B cell (primary cell): ENCODE measurements at regions not wholly inside any gene's neighbourhood (a gene's known extent, or its start where the extent isn't known, plus 50 kb on each side); places are given as distances from the start of the nearest gene placed in this dataset.

ENCODE experiments used
- ATAC-seq: fragments of 200-7000 bp; cut with Tn5 transposase; one replicate; pipeline ENCODE4 v1.10.0; 2021; ENCODE audit warnings: low read depth, mild to moderate bottlenecking, moderate number of reproducible peaks, moderate library complexity
- CTCF ChIA-PET: fragments of 350-600 bp; sonication (Branson Sonifier 250); formaldehyde crosslinking; loops from one replicate; lab custom pipeline; 2021; ENCODE audit warnings: antibody characterized with exemption, inconsistent platforms; lab: Charles Lee
- POLR2A ChIA-PET: fragments of 350-600 bp; sonication (Branson Sonifier 250); formaldehyde crosslinking; loops from one replicate; lab custom pipeline; 2021; ENCODE audit warnings: antibody characterized with exemption; lab: Charles Lee
- DNase-seq: peaks from one replicate; pipeline ENCODE4 v3.0.0; 2013
- H2AFZ ChIP-seq: 2 replicates; pipeline ENCODE4 v1.6.1; 2012; ENCODE audit warnings: mild to moderate bottlenecking, low read depth, low read length; ENCODE audit not compliant: insufficient read depth, poor library complexity, severe bottlenecking
- H3K27ac ChIP-seq, 2 donors: 1 replicate in 1 of 2; 2 replicates in 1 of 2; pipeline ENCODE4 v1.5.1; 2012 to 2013; ENCODE audit warnings: low read length in 2 of 2, mild to moderate bottlenecking in 2 of 2, moderate library complexity in 1 of 2
- H3K27me3 ChIP-seq, 4 experiments: fragments of 200-600 bp in 1 of 4; sonication (generic) in 1 of 4; replicated peaks in 1 of 4; 1 replicate in 2 of 4; 2 replicates in 2 of 4; pipeline versions ENCODE4 v1.6.1 to v1.7.0; 2013 to 2016; ENCODE audit warnings: low read length in 3 of 4, mild to moderate bottlenecking in 2 of 4, mixed read lengths in 1 of 4, moderate library complexity in 1 of 4; ENCODE audit not compliant: insufficient read depth in 4 of 4, control insufficient read depth in 3 of 4; ENCODE audit errors: control extremely low read depth in 1 of 4
- H3K36me3 ChIP-seq, 2 experiments: replicated peaks in 1 of 2; 1 replicate in 1 of 2; 2 replicates in 1 of 2; pipeline versions ENCODE4 v1.6.1 to v1.7.1; 2013; ENCODE audit warnings: low read length in 1 of 2; ENCODE audit not compliant: insufficient read depth in 2 of 2, control insufficient read depth in 1 of 2; ENCODE audit errors: control extremely low read depth in 1 of 2, extremely low read depth in 1 of 2
- H3K4me1 ChIP-seq, 2 donors: fragments of 200-600 bp in 1 of 2; sonication (generic) in 1 of 2; 1 replicate in 1 of 2; 2 replicates in 1 of 2; pipeline versions ENCODE4 v1.5.1 to v1.6.1; 2013 to 2017; ENCODE audit warnings: low read length in 2 of 2; ENCODE audit not compliant: control insufficient read depth in 2 of 2, insufficient read depth in 2 of 2
- H3K4me2 ChIP-seq: replicated peaks from 2 replicates; pipeline ENCODE3; 2012; ENCODE audit warnings: mild to moderate bottlenecking, low read depth, low read length; ENCODE audit not compliant: poor library complexity, severe bottlenecking
- H3K4me3 ChIP-seq, 5 experiments: fragments of 200-600 bp in 1 of 5; sonication (generic) in 1 of 5; 1 replicate in 3 of 5; 2 replicates in 2 of 5; pipeline versions ENCODE4 v1.5.1 to v1.7.0; 2011 to 2016; ENCODE audit warnings: low read length in 4 of 5, mild to moderate bottlenecking in 4 of 5, low read depth in 2 of 5, control low read depth in 1 of 5, moderate library complexity in 1 of 5; ENCODE audit not compliant: insufficient read depth in 1 of 5; ENCODE audit errors: control extremely low read depth in 1 of 5, extremely low read depth in 1 of 5
- H3K79me2 ChIP-seq: fragments of 200-600 bp; sonication (generic); one replicate; pipeline ENCODE4 v1.6.0; 2016; ENCODE audit warnings: low read length; ENCODE audit not compliant: control insufficient read depth, insufficient read depth
- H3K9ac ChIP-seq: fragments of 200-600 bp; sonication (generic); 2 replicates; pipeline ENCODE4 v1.6.1; 2017; ENCODE audit warnings: mild to moderate bottlenecking, low read length, moderate library complexity
- H3K9me3 ChIP-seq, 3 donors: one replicate each; pipeline versions ENCODE4 v1.6.1 to v1.7.1; 2013; ENCODE audit warnings: low read length in 2 of 3; ENCODE audit not compliant: control insufficient read depth in 2 of 3, insufficient read depth in 1 of 3; ENCODE audit errors: control extremely low read depth in 1 of 3
- H4K20me1 ChIP-seq: 2 replicates; pipeline ENCODE4 v1.6.0; 2012; ENCODE audit warnings: mild to moderate bottlenecking, low read length; ENCODE audit not compliant: insufficient read depth, control insufficient read depth, poor library complexity, severe bottlenecking
- H3K27ac Mint-ChIP-seq: one replicate; pipeline ENCODE4 v1.8.0; 2021; ENCODE audit warnings: mixed read lengths
- H3K27me3 Mint-ChIP-seq: one replicate; pipeline ENCODE4 v1.8.0; 2021; ENCODE audit warnings: mixed read lengths
- H3K4me1 Mint-ChIP-seq: one replicate; pipeline ENCODE4 v1.8.0; 2021; ENCODE audit warnings: mixed read lengths
- H3K4me3 Mint-ChIP-seq: one replicate; pipeline ENCODE4 v1.8.0; 2021; ENCODE audit warnings: mixed read lengths
- H3K9me3 Mint-ChIP-seq: one replicate; pipeline ENCODE4 v1.8.0; 2022; ENCODE audit warnings: mixed read lengths; ENCODE audit not compliant: insufficient read depth
- EZH2 ChIP-seq: IDR thresholded peaks from 2 replicates; pipeline ENCODE4 v1.6.1; 2012; ENCODE audit warnings: borderline replicate concordance, low read depth, mild to moderate bottlenecking, moderate library complexity, low read length; ENCODE audit not compliant: insufficient read depth, poor library complexity, severe bottlenecking
- WGBS: methylation state at CpG from one replicate; pipeline ENCODE4 v1.1.5; 2013; ENCODE audit warnings: missing lambda C conversion rate; ENCODE audit not compliant: insufficient coverage; 5-methylcytosine and 5-hydroxymethylcytosine counted together
- intact Hi-C: fragments of 100-400 bp; cut with micrococcal nuclease; formaldehyde crosslinking; loops from one replicate; pipeline ENCODE4 v1.10.0; 2022
- TF ChIP-seq, protein P1 (sequence below): fragments of 200-600 bp; IDR thresholded peaks from one replicate; pipeline ENCODE4 v1.8.0; 2022; ENCODE audit warnings: antibody characterized with exemption, mild to moderate bottlenecking

DNA sequence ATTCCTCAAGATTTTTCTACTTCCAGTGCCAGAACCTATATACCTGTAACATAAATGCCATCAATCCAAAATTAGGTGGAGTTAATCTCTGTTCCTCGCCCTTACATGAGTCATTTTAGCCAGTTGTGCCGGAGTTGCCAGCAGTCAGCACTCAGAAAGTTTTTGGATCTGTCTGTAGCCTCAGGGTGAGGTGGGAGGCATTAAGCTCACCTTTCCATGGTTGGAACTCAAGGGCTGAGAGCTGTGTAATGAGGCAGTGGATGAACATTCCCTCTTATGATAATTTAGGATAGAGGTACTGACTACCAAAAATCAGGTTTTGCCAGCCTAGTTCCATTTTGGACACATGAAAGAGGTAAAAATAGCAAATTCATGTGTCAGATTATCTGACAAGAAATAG, 1553.1 kb upstream of the ADGRL3 start:
- Mint-ChIP-seq H3K9me3 (peaks cover 2% of the 10 kb centered on the region), H3K27ac (no peak overlapping the region), H3K4me1 (no peaks in the 10 kb centered on the region), H3K27me3 (no peaks in the 10 kb centered on the region), H3K4me3 (no peak overlapping the region)
- CTCF ChIA-PET = interaction anchor here (0.6 kb wide), 1 partner anchor 10 kb away, joined by 3 read pairs; no protein-coding TSS in a partner anchor
- Histone ChIP-seq H3K27me3 (no peaks in the 10 kb centered on the region), H3K4me2 (no peak overlapping the region), H3K9me3 (no peaks in the 10 kb centered on the region), H3K4me1 (no peaks in the 10 kb centered on the region), H3K79me2 (no peaks in the 10 kb centered on the region), H3K9ac (no peak overlapping the region), H2AFZ (no peak overlapping the region), H3K4me3 (no peak overlapping the region), H3K27ac (no peak overlapping the region), H3K36me3 (no peaks in the 10 kb centered on the region), H4K20me1 (no peaks in the 10 kb centered on the region)
- WGBS = 80% methylated on average over 2 of the region's 2 CpGs
- TF ChIP-seq EZH2 = no peak
- TF ChIP-seq, protein P1, sequence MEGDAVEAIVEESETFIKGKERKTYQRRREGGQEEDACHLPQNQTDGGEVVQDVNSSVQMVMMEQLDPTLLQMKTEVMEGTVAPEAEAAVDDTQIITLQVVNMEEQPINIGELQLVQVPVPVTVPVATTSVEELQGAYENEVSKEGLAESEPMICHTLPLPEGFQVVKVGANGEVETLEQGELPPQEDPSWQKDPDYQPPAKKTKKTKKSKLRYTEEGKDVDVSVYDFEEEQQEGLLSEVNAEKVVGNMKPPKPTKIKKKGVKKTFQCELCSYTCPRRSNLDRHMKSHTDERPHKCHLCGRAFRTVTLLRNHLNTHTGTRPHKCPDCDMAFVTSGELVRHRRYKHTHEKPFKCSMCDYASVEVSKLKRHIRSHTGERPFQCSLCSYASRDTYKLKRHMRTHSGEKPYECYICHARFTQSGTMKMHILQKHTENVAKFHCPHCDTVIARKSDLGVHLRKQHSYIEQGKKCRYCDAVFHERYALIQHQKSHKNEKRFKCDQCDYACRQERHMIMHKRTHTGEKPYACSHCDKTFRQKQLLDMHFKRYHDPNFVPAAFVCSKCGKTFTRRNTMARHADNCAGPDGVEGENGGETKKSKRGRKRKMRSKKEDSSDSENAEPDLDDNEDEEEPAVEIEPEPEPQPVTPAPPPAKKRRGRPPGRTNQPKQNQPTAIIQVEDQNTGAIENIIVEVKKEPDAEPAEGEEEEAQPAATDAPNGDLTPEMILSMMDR = no peak
- intact Hi-C loops = no loop called here
- no peak for ATAC-seq
- POLR2A ChIA-PET = no interaction called here
- DNase-seq = no peak

DNA sequence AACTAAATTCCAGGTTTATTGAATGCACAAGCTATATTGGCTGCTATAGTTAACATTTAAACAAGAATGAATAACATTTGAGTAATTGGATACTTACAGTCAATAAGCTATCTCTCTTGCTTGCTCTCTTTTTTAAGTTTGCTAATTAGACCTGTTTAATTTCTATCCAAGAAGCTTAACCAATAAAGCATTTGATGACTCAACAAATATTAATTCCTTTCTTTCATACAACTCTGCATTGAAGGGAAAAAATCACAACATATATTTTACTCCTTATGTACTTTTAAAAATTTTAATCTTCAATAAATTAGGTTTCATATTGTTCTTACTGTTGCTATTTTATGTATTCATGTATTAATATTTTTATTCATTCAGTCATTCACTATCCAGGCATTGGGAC, 1552.6 kb upstream of the ADGRL3 start:
- Histone ChIP-seq H3K4me2 (no peak overlapping the region), H3K4me3 (no peak overlapping the region), H2AFZ (no peak overlapping the region), H3K9ac (no peak overlapping the region), H4K20me1 (no peaks in the 10 kb centered on the region), H3K9me3 (no peaks in the 10 kb centered on the region), H3K4me1 (no peaks in the 10 kb centered on the region), H3K79me2 (no peaks in the 10 kb centered on the region), H3K27me3 (no peaks in the 10 kb centered on the region), H3K36me3 (no peaks in the 10 kb centered on the region), H3K27ac (no peak overlapping the region)
- Mint-ChIP-seq H3K9me3 (peaks cover 2% of the 10 kb centered on the region), H3K4me3 (no peak overlapping the region), H3K4me1 (no peaks in the 10 kb centered on the region), H3K27me3 (no peaks in the 10 kb centered on the region), H3K27ac (no peak overlapping the region)
- no peak for ATAC-seq
- TF ChIP-seq, protein P1 = no peak
- TF ChIP-seq EZH2 = no peak
- POLR2A ChIA-PET = no interaction called here
- intact Hi-C loops = no loop called here
- CTCF ChIA-PET = interaction anchor here (0.6 kb wide), 1 partner anchor 10 kb away, joined by 3 read pairs; no protein-coding TSS in a partner anchor
- DNase-seq = no peak
